Heart left ventricle (tissue), 16 donors: ENCODE measurements at regions not wholly inside any gene's neighbourhood (a gene's known extent, or its start where the extent isn't known, plus 50 kb on each side); places are given as distances from the start of the nearest gene placed in this dataset.

Source experiments
- ATAC-seq, 4 donors: fragments of 200-7000 bp; cut with Tn5 transposase; one replicate each; pipeline ENCODE4 v1.9.1; 2020 to 2022; ENCODE audit warnings: moderate library complexity in 4 of 4, mild to moderate bottlenecking in 3 of 4, moderate number of reproducible peaks in 1 of 4
- DNase-seq, 5 donors: peaks; one replicate each; pipeline ENCODE4 v3.0.0-alpha.2; 2020
- H3K27ac ChIP-seq, 12 donors: fragments of 200-600 bp; sonication (generic) in 4 of 12; one replicate each; pipeline versions ENCODE4 v1.5.0 to v1.8.0; 2016 to 2022; ENCODE audit warnings: mild to moderate bottlenecking in 2 of 12
- H3K27me3 ChIP-seq, 9 donors: fragments of 200-600 bp; sonication (generic) in 2 of 9; one replicate each; pipeline versions ENCODE4 v1.5.1 to v1.8.0; 2016 to 2022; ENCODE audit warnings: mild to moderate bottlenecking in 3 of 9
- H3K36me3 ChIP-seq, 9 donors: fragments of 200-600 bp; sonication (generic) in 2 of 9; one replicate each; pipeline versions ENCODE4 v1.5.0 to v1.8.0; 2018 to 2022; ENCODE audit warnings: mild to moderate bottlenecking in 2 of 9
- H3K4me1 ChIP-seq, 12 donors: fragments of 200-600 bp; sonication (generic) in 4 of 12; one replicate each; pipeline versions ENCODE4 v1.5.0 to v1.8.0; 2016 to 2022; ENCODE audit warnings: mild to moderate bottlenecking in 3 of 12
- H3K4me3 ChIP-seq, 12 donors: fragments of 200-600 bp; sonication (generic) in 4 of 12; one replicate each; pipeline versions ENCODE4 v1.5.0 to v1.8.0; 2017 to 2022; ENCODE audit warnings: mild to moderate bottlenecking in 9 of 12, moderate library complexity in 4 of 12
- H3K9me3 ChIP-seq, 12 donors: fragments of 200-600 bp; sonication (generic) in 4 of 12; one replicate each; pipeline versions ENCODE4 v1.5.0 to v1.8.0; 2016 to 2022; ENCODE audit warnings: mild to moderate bottlenecking in 1 of 12
- CTCF ChIP-seq, 12 donors: fragments of 200-600 bp; sonication (generic) in 4 of 12; IDR thresholded peaks; one replicate each; pipeline versions ENCODE4 v1.5.0 to v1.8.0; 2018 to 2022; ENCODE audit warnings: antibody characterized with exemption in 12 of 12, mild to moderate bottlenecking in 5 of 12
- POLR2A ChIP-seq, 2 donors: fragments of 450-650 bp; IDR thresholded peaks; one replicate each; pipeline ENCODE4 v1.6.1; 2017; ENCODE audit warnings: antibody characterized with exemption in 2 of 2, mild to moderate bottlenecking in 2 of 2, moderate library complexity in 2 of 2
- WGBS, 4 donors: extraction: QIAGEN DNeasy Blood & Tissue Kit in 2 of 4; methylation state at CpG; one replicate each; pipeline versions ENCODE4 v1.1.5 to v1.1.7; 2013 to 2018; 5-methylcytosine and 5-hydroxymethylcytosine counted together
- intact Hi-C, 10 donors: fragments of 100-400 bp; cut with DNase I; formaldehyde crosslinking; loops; one replicate each; pipeline versions ENCODE4 v1.11.1 to v1.14.2; 2022
- donor health status: ischemic (EF 13 %, LVEDD 7.1; RV severe dilation, severe dysfunction).
- donor health status: healthy with polysubstance abuse.
- donor health status: DM: no; HTN: yes; CAD: no.
- donor health status: DM: no; HTN: no; CAD: no.
- donor health status: ischemic (EF 25% LVEDD 6.9; RV normal size, moderate dysfunction).
- donor health status: ischemic (EF 25% LVEDD 5.7; RV mildly dilated, moderate dysfunction).
- donor health status: healthy.
- donor health status: DM: yes; HTN: yes; CAD: no.
- donor health status: ischemic (EF 35%, LVEDD 5.7; RV mildly dilated, moderate dysfunction).
- donor health status: nonischemic (EF 11% LVEDD 7.7; RV severe dilation, severe dysfunction).
- donor health status: DM: yes; HTN: yes; CAD: no.
- donor health status: PGD.
- donor health status: ischemic (EF 29% LVEDD 5.4; RV normal size, mild dysfunction).
- donor health status: nonischemic (EF 23%, LVEDD 6.1; RV moderate dilation, normal function).

- no peak overlapping the region for H3K4me3 ChIP-seq
- no peaks in the 10 kb centered on the region for H3K36me3 ChIP-seq
- TF ChIP-seq CTCF (IDR thresholded peaks at IDR 0.05) (no peak), POLR2A (IDR thresholded peaks at IDR 0.05) (no peak)
- peaks cover 0 to 3% (median 0%) of the 10 kb centered on the region in 12 donors for H3K9me3 ChIP-seq
- no peak overlapping the region for H3K27ac ChIP-seq
- 86 to 94% (median 91%) methylated on average over 3 of the region's 3 CpGs for WGBS, 4 donors
- no peak for DNase-seq
- no peaks in the 10 kb centered on the region for H3K27me3 ChIP-seq
- intact Hi-C loops: no loop called here
- H3K4me1 ChIP-seq: peaks cover 0 to 6% (median 0%) of the 10 kb centered on the region in 12 donors
- no peak for ATAC-seq
Observed at GRCh38 chr4:108432418-108432817, 188.0 kb upstream of the RPL34 start.

DNA sequence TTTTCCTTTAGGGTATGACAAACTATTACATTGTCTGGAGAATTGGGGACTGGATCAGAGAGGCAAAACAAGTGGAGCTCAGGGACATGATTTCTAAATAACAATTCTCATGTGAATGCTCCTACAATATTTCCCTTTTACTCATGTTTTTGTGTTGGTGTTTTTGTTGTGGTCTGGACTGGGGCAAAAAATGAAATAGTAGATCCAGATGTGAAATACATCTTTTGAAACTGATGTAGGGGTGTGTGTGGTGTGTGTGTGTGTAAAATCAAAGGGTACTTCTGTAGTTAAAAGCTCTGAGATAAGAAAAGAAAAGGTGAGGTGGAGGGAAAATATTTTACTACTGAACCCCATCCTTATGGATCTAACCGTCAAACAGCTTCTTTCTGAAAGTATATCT is 188.4 kb upstream of the RPL34 start:
- WGBS, 4 donors: 78 to 94% (median 87%) methylated on average over 1 of the region's 1 CpG
- TF ChIP-seq CTCF (IDR thresholded peaks at IDR 0.05) (no peak), POLR2A (IDR thresholded peaks at IDR 0.05) (no peak)

DNA sequence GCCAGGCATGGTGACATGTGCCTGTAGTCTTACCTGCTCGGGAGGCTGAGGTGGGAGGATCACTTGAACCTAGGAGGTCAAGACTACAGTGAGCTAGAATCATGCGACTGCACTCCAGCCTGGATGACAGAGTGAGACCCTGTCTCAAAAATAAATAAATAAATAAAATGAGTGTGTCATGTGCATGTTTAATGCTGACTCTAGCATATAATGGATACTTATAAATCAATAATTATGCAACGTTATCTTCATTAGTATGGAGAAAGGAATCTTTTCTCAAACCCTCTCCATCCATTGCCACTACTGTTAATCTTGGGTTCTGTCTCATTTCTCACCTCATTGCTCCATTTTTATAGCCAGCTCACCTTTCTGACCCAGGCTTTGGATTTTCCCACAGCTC is 189.5 kb upstream of the RPL34 start:
- Histone ChIP-seq H3K4me1 (peaks cover 0 to 6% (median 0%) of the 10 kb centered on the region in 12 donors), H3K27ac (no peak overlapping the region), H3K27me3 (no peaks in the 10 kb centered on the region), H3K4me3 (no peak overlapping the region), H3K36me3 (no peaks in the 10 kb centered on the region), H3K9me3 (peaks cover 0 to 3% (median 0%) of the 10 kb centered on the region in 12 donors)
- 89 to 98% (median 93%) methylated on average over 3 of the region's 3 CpGs for WGBS, 4 donors
- DNase-seq (no peak), ATAC-seq (no peak)
- intact Hi-C loops: no loop called here
- no peak for TF ChIP-seq POLR2A (IDR thresholded peaks at IDR 0.05)
- no peak for TF ChIP-seq CTCF (IDR thresholded peaks at IDR 0.05)

More for the DNA sequence above, 188.4 kb upstream of the RPL34 start:
- ATAC-seq (no peak), DNase-seq (no peak)
- H3K36me3 ChIP-seq: no peaks in the 10 kb centered on the region
- H3K4me3 ChIP-seq: no peak overlapping the region
- H3K9me3 ChIP-seq: peaks cover 0 to 3% (median 0%) of the 10 kb centered on the region in 12 donors
- no peak overlapping the region for H3K27ac ChIP-seq
- intact Hi-C loops: no loop called here
- peaks cover 0 to 6% (median 0%) of the 10 kb centered on the region in 12 donors for H3K4me1 ChIP-seq
- H3K27me3 ChIP-seq: no peaks in the 10 kb centered on the region

- TF ChIP-seq POLR2A (IDR thresholded peaks at IDR 0.05) (no peak), CTCF (IDR thresholded peaks at IDR 0.05) (no peak)
- H3K4me3 ChIP-seq: no peak overlapping the region
- H3K36me3 ChIP-seq: no peaks in the 10 kb centered on the region
- peaks cover 0 to 6% (median 0%) of the 10 kb centered on the region in 12 donors for H3K4me1 ChIP-seq
- no peak for ATAC-seq
- intact Hi-C loops: no loop called here
- DNase-seq: no peak
- peaks cover 0 to 3% (median 0%) of the 10 kb centered on the region in 12 donors for H3K9me3 ChIP-seq
- H3K27me3 ChIP-seq: no peaks in the 10 kb centered on the region
- H3K27ac ChIP-seq: no peak overlapping the region
- WGBS, 4 donors: 48 to 57% (median 50%) methylated on average over 1 of the region's 1 CpG
Observed at GRCh38 chr4:108429662-108430061, 190.7 kb upstream of the RPL34 start.
